HCT116 (cell line): ENCODE measurements at regions not wholly inside any gene's neighbourhood (a gene's known extent, or its start where the extent isn't known, plus 50 kb on each side); places are given as distances from the start of the nearest gene placed in this dataset.

Experiments used
- ATAC-seq: fragments of 200-7000 bp; cut with Tn5 transposase; 2 replicates; pipeline ENCODE4 v1.9.1; 2020; ENCODE audit warnings: mild to moderate bottlenecking, moderate library complexity
- BruUV-seq: library from RNA; stranded (reverse); fragments of 400-500 nt; replicated peaks from 2 replicates; lab custom pipeline; 2021; lab: Mats Ljungman, UMichigan
- CTCF ChIA-PET: fragments of 300-600 bp; sonication (Branson Sonifier 250); formaldehyde crosslinking; loops from one replicate; lab custom pipeline; 2021; ENCODE audit warnings: antibody characterized with exemption; lab: Charles Lee
- POLR2A ChIA-PET: fragments of 300-600, 350-600 bp; sonication (Branson Sonifier 250); formaldehyde crosslinking; loops from one replicate; lab custom pipeline; 2021; ENCODE audit warnings: antibody characterized with exemption; lab: Charles Lee
- RAD21 ChIA-PET, 2 experiments: fragments of 300-600 bp; sonication (Branson Sonifier 250); formaldehyde crosslinking; loops; one replicate each; lab custom pipeline; 2023; ENCODE audit warnings: low total read pairs in 2 of 2; ENCODE audit not compliant: uncharacterized antibody in 2 of 2, unreplicated experiment in 2 of 2, low non-redundant PET in 1 of 2; lab: Charles Lee
- DNase-seq: peaks from one replicate; pipeline ENCODE4 v3.0.0-alpha.2; 2010; ENCODE audit warnings: low read depth, low spot score
- H2AFZ ChIP-seq: fragments of 200-600 bp; shearing (Covaris generic), sonication (generic); 2 replicates; pipeline ENCODE4 v1.6.1; 2017; ENCODE audit warnings: low read depth, mixed run types, mixed read lengths, antibody characterized with exemption, low read length; ENCODE audit not compliant: poor library complexity, severe bottlenecking
- H3K27ac ChIP-seq: 2 replicates; pipeline ENCODE4 v1.5.1; 2012; ENCODE audit warnings: low read depth, low read length
- H3K27me3 ChIP-seq: fragments of 200-600 bp; sonication (generic); 2 replicates; pipeline ENCODE4 v1.6.1; 2016; ENCODE audit warnings: mixed run types, low read length, mixed read lengths; ENCODE audit not compliant: insufficient read depth
- H3K36me3 ChIP-seq, 2 experiments: fragments of 200-500 bp in 1 of 2; fragments of 200-600 bp in 1 of 2; sonication (Bioruptor generic) in 1 of 2; sonication (generic) in 1 of 2; 2 replicates each; pipeline versions ENCODE4 v1.5.1 to v1.6.1; 2014 to 2016; ENCODE audit warnings: low read length in 2 of 2, inconsistent platforms in 1 of 2, mixed read lengths in 1 of 2, mixed run types in 1 of 2; ENCODE audit not compliant: insufficient read depth in 2 of 2, control insufficient read depth in 1 of 2
- H3K4me1 ChIP-seq, 2 experiments: fragments of 200-600 bp in 1 of 2; sonication (generic) in 1 of 2; 2 replicates each; pipeline versions ENCODE4 v1.5.1 to v1.6.1; 2012 to 2017; ENCODE audit warnings: low read length in 2 of 2, inconsistent platforms in 1 of 2, mild to moderate bottlenecking in 1 of 2, mixed read lengths in 1 of 2, mixed run types in 1 of 2, moderate library complexity in 1 of 2; ENCODE audit not compliant: insufficient read depth in 2 of 2, control insufficient read depth in 1 of 2
- H3K4me2 ChIP-seq: fragments of 200-600 bp; sonication (generic); 2 replicates; pipeline ENCODE4 v1.6.1; 2017; ENCODE audit warnings: mixed run types, low read length, mixed read lengths
- H3K4me3 ChIP-seq, 2 experiments: fragments of 200-600 bp in 1 of 2; sonication (generic) in 1 of 2; replicated peaks in 1 of 2; 2 replicates each; pipeline ENCODE4 v1.5.1; 2011 to 2016; ENCODE audit warnings: low read length in 2 of 2, control low read depth in 1 of 2, low read depth in 1 of 2, mild to moderate bottlenecking in 1 of 2, mixed read lengths in 1 of 2, mixed run types in 1 of 2
- H3K79me2 ChIP-seq: fragments of 200-600 bp; sonication (generic); 2 replicates; pipeline ENCODE4 v1.6.1; 2017; ENCODE audit warnings: mild to moderate bottlenecking, mixed run types, low read length, moderate library complexity, mixed read lengths; ENCODE audit not compliant: insufficient read depth
- H3K9ac ChIP-seq: fragments of 200-600 bp; sonication (generic); 2 replicates; pipeline ENCODE4 v1.6.1; 2016; ENCODE audit warnings: low read length, mixed read lengths
- H3K9me2 ChIP-seq: fragments of 200-600 bp; sonication (generic), shearing (Covaris generic); 2 replicates; pipeline ENCODE4 v1.6.1; 2017; ENCODE audit warnings: mixed run types, mild to moderate bottlenecking, moderate library complexity; ENCODE audit not compliant: insufficient read depth
- H3K9me3 ChIP-seq, 2 experiments: fragments of 200-500 bp in 1 of 2; fragments of 200-600 bp in 1 of 2; sonication (Bioruptor generic) in 1 of 2; sonication (generic) in 1 of 2; 2 replicates each; pipeline ENCODE4 v1.6.1; 2014 to 2017; ENCODE audit warnings: low read length in 2 of 2, mixed read lengths in 2 of 2, inconsistent platforms in 1 of 2, low read depth in 1 of 2, mild to moderate bottlenecking in 1 of 2, mixed run types in 1 of 2, moderate library complexity in 1 of 2; ENCODE audit not compliant: control insufficient read depth in 1 of 2, insufficient read depth in 1 of 2
- H4K20me1 ChIP-seq: fragments of 200-600 bp; sonication (generic), shearing (Covaris generic); 2 replicates; pipeline ENCODE4 v1.6.1; 2017; ENCODE audit warnings: mixed run types, mild to moderate bottlenecking, moderate library complexity; ENCODE audit not compliant: insufficient read depth
- CTCF ChIP-seq, 3 experiments: fragments of 200-600 bp in 1 of 3; sonication (generic) in 1 of 3; IDR thresholded peaks in 2 of 3; conservative IDR thresholded peaks in 1 of 3; 2 replicates each; pipeline ENCODE4 v1.5.1; 2012 to 2017; ENCODE audit warnings: low read depth in 2 of 3, low read length in 2 of 3, antibody characterized with exemption in 1 of 3, borderline replicate concordance in 1 of 3, control low read depth in 1 of 3, mild to moderate bottlenecking in 1 of 3, mixed read lengths in 1 of 3, mixed run types in 1 of 3, moderate library complexity in 1 of 3; ENCODE audit not compliant: insufficient read depth in 1 of 3
- EZH2phosphoT487 ChIP-seq: fragments of 200-600 bp; IDR thresholded peaks from 2 replicates; pipeline ENCODE4 v1.6.1; 2018; ENCODE audit warnings: antibody characterized with exemption, borderline replicate concordance
- JUND ChIP-seq: IDR thresholded peaks from 2 replicates; pipeline ENCODE4 v1.6.1; 2012
- POLR2A ChIP-seq: IDR thresholded peaks from 2 replicates; pipeline ENCODE4 v1.7.0; 2011; ENCODE audit warnings: borderline replicate concordance; ENCODE audit not compliant: insufficient read depth, insufficient read length; ENCODE audit errors: extremely low read depth
- POLR2AphosphoS5 ChIP-seq: IDR thresholded peaks from 2 replicates; pipeline ENCODE4 v1.6.1; 2011; ENCODE audit warnings: mild to moderate bottlenecking, low read depth, low read length, moderate library complexity
- RAD21 ChIP-seq: IDR thresholded peaks from 2 replicates; pipeline ENCODE4 v1.6.1; 2012; ENCODE audit warnings: low read depth, mild to moderate bottlenecking
- REST ChIP-seq: IDR thresholded peaks from 2 replicates; pipeline ENCODE4 v1.6.1; 2012; ENCODE audit warnings: low read depth
- YY1 ChIP-seq: IDR thresholded peaks from 2 replicates; pipeline ENCODE4 v1.6.1; 2011; ENCODE audit warnings: low read length, low read depth, moderate library complexity, mild to moderate bottlenecking; ENCODE audit not compliant: insufficient replicate concordance; ENCODE audit errors: extremely low read depth
- intact Hi-C: fragments of 100-400 bp; cut with micrococcal nuclease; formaldehyde crosslinking; loops from 2 replicates; pipeline ENCODE4 v1.10.0; 2022

GRCh38 chr12:98001430-98001829 is 514.0 kb upstream of the TMPO start:
- H3K4me3 ChIP-seq = no peak overlapping the region
- H3K9me2 ChIP-seq = no peaks in the 10 kb centered on the region
- BruUV-seq = no TSS peak
- H4K20me1 ChIP-seq = no peaks in the 10 kb centered on the region
- H3K9ac ChIP-seq = no peak overlapping the region
- no peaks in the 10 kb centered on the region for H3K79me2 ChIP-seq
- ATAC-seq (no peak), DNase-seq (no peak)
- RAD21 ChIA-PET = no interaction called here
- H3K4me2 ChIP-seq = no peak overlapping the region
- TF ChIP-seq POLR2AphosphoS5 = no peak
- TF ChIP-seq YY1 = no peak
- H3K27me3 ChIP-seq = peaks cover 6% of the 10 kb centered on the region; the same call in 1 of the 2 replicates
- no peaks in the 10 kb centered on the region for H3K4me1 ChIP-seq
- no peaks in the 10 kb centered on the region for H3K9me3 ChIP-seq
- no peak overlapping the region for H2AFZ ChIP-seq
- H3K36me3 ChIP-seq = no peaks in the 10 kb centered on the region
- CTCF ChIA-PET = no interaction called here
- no peak overlapping the region for H3K27ac ChIP-seq
- POLR2A ChIA-PET = no interaction called here
- intact Hi-C loops = loop anchor here (10.0 kb wide), 1 partner anchor 373 kb away; no protein-coding TSS in a partner anchor

- ChIA-PET RAD21 (no interaction called here), POLR2A (no interaction called here), CTCF (no interaction called here)
Measured at GRCh38 chr12:98002887-98003493, 512.4 kb upstream of the TMPO start.

More at GRCh38 chr12:98002887-98003493, 512.4 kb upstream of the TMPO start:
- no peaks in the 10 kb centered on the region for H3K79me2 ChIP-seq
- intact Hi-C loops = loop anchor here (2.0 to 10.0 kb wide), 2 partner anchors 372 to 1012 kb away; no protein-coding TSS in a partner anchor
- no peak overlapping the region for H3K4me3 ChIP-seq
- peak in 2 of 3 experiments; percentile 55 to 62; a peak in 4 of 6 replicates for TF ChIP-seq CTCF (IDR thresholded peaks at IDR 0.05 in 2 of 3, conservative IDR thresholded peaks at IDR 0.05 in 1 of 3; ENCODE audit: borderline replicate concordance in 1 of 3, insufficient read depth in 1 of 3, low read depth in 2 of 3, low read length in 2 of 3)
- TF ChIP-seq JUND = no peak
- no peak for TF ChIP-seq POLR2A
- peak; percentile 45; the same call in 1 of the 2 replicates for TF ChIP-seq RAD21
- no peak for TF ChIP-seq EZH2phosphoT487
- no peak for TF ChIP-seq REST
- no peaks in the 10 kb centered on the region for H3K9me3 ChIP-seq
- no peak overlapping the region for H3K9ac ChIP-seq
- no TSS peak for BruUV-seq
- H3K27me3 ChIP-seq = peaks cover 6% of the 10 kb centered on the region; the same call in 1 of the 2 replicates
- H3K27ac ChIP-seq = no peak overlapping the region
- DNase-seq (peak; percentile 39), ATAC-seq (peak; percentile 78)
- no peak overlapping the region for H2AFZ ChIP-seq
- H3K4me2 ChIP-seq = no peak overlapping the region
- H3K4me1 ChIP-seq = no peaks in the 10 kb centered on the region
- no peaks in the 10 kb centered on the region for H4K20me1 ChIP-seq
- H3K36me3 ChIP-seq = no peaks in the 10 kb centered on the region
- H3K9me2 ChIP-seq = no peaks in the 10 kb centered on the region
